Choroid plexus epithelial cell (primary cell): ENCODE measurements at regions not wholly inside any gene's neighbourhood (a gene's known extent, or its start where the extent isn't known, plus 50 kb on each side); places are given as distances from the start of the nearest gene placed in this dataset.

Experiments
- DNase-seq: peaks from one replicate; pipeline ENCODE4 v3.0.0-alpha.2; 2010; ENCODE audit warnings: low read depth
- H3K4me3 ChIP-seq: 2 replicates; pipeline ENCODE4 v1.5.1; 2011; ENCODE audit warnings: low read depth, mild to moderate bottlenecking, control low read depth, low read length, moderate library complexity
- TF ChIP-seq, protein P1 (sequence below): conservative IDR thresholded peaks from 2 replicates; pipeline ENCODE4 v1.5.1; 2011; ENCODE audit warnings: low read depth, mild to moderate bottlenecking, control low read depth, inconsistent platforms, low read length, moderate library complexity

DNA sequence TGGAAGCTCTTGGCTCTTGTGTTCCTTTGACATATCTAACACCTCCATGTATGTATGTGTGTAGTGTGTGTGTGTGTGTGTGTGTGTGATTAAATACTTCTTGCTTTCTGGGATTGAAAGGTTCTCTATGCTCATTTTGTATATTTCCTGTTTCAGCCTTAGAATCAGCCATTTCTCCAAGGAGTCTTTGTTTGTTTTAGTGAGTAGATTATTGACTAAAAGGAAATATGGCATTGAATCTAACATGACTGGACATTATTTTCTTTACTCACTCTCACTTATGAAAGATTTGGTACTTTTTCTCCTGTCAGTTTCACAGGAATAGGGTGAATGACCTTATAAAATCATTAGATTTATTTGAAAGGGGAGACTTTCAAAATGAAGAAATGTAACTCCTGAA lies 413.8 kb upstream of the SLC14A2 start:
- DNase-seq, result no peak
- no peak overlapping the region for H3K4me3 ChIP-seq
- TF ChIP-seq, protein P1, sequence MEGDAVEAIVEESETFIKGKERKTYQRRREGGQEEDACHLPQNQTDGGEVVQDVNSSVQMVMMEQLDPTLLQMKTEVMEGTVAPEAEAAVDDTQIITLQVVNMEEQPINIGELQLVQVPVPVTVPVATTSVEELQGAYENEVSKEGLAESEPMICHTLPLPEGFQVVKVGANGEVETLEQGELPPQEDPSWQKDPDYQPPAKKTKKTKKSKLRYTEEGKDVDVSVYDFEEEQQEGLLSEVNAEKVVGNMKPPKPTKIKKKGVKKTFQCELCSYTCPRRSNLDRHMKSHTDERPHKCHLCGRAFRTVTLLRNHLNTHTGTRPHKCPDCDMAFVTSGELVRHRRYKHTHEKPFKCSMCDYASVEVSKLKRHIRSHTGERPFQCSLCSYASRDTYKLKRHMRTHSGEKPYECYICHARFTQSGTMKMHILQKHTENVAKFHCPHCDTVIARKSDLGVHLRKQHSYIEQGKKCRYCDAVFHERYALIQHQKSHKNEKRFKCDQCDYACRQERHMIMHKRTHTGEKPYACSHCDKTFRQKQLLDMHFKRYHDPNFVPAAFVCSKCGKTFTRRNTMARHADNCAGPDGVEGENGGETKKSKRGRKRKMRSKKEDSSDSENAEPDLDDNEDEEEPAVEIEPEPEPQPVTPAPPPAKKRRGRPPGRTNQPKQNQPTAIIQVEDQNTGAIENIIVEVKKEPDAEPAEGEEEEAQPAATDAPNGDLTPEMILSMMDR, result no peak

DNA sequence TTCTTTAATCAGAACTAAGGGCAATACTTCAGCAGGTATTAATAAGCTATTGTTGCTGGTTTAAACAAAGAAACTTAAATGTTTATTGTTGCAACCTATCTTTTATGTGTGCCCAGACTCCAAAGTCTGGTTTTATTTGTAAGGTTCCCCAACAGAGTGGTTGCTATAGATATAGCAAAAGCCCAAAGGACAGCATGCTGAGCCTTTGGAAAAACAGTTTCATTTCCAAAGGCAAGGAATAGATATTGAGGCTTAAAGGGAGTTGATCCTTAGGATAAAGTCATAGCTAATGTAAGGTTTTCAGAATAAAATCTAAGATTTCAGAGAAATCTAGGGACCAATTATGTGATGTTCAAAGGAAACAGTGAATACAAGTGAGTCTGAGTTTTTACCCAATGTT lies 413.2 kb upstream of the SLC14A2 start:
- H3K4me3 ChIP-seq, result no peak overlapping the region
- TF ChIP-seq, protein P1, result no peak
- DNase-seq, result no peak

- no peak for DNase-seq
- TF ChIP-seq, protein P1, result no peak
- H3K4me3 ChIP-seq, result no peak overlapping the region
Measured at GRCh38 chr18:45203677-45204076, 411.6 kb upstream of the SLC14A2 start.

- TF ChIP-seq, protein P1, result no peak
- DNase-seq, result no peak
- H3K4me3 ChIP-seq, result no peak overlapping the region
Measured at GRCh38 chr18:45207328-45207727, 407.9 kb upstream of the SLC14A2 start.

- TF ChIP-seq, protein P1, result no peak
- no peak overlapping the region for H3K4me3 ChIP-seq
- no peak for DNase-seq
Measured at GRCh38 chr18:45208164-45208563, 407.1 kb upstream of the SLC14A2 start.

- DNase-seq, result peak; percentile 90
- H3K4me3 ChIP-seq, result no peak overlapping the region
- TF ChIP-seq, protein P1, result peak; percentile 100
Measured at GRCh38 chr18:45212181-45213039, 402.9 kb upstream of the SLC14A2 start.

GRCh38 chr18:45213040-45213333 lies 402.3 kb upstream of the SLC14A2 start:
- no peak overlapping the region for H3K4me3 ChIP-seq
- no peak for DNase-seq
- TF ChIP-seq, protein P1, result no peak
